HEK293T (cell line): ENCODE measurements at regions not wholly inside any gene's neighbourhood (a gene's known extent, or its start where the extent isn't known, plus 50 kb on each side); places are given as distances from the start of the nearest gene placed in this dataset.

Experiments used
- BHLHE40 ChIP-seq: fragments of 450-650 bp; IDR thresholded peaks from 2 replicates; pipeline ENCODE4 v1.6.1; 2016; ENCODE audit warnings: mild to moderate bottlenecking, moderate library complexity, borderline replicate concordance
- ELF4 ChIP-seq: fragments of 450-650 bp; IDR thresholded peaks from 2 replicates; pipeline ENCODE4 v1.6.1; 2017; ENCODE audit warnings: antibody characterized with exemption
- FOXM1 ChIP-seq: fragments of 450-650 bp; IDR thresholded peaks from 2 replicates; pipeline ENCODE4 v1.6.1; 2017; ENCODE audit warnings: mild to moderate bottlenecking, borderline replicate concordance
- HDGF ChIP-seq: fragments of 450-650 bp; IDR thresholded peaks from 2 replicates; pipeline ENCODE4 v1.6.1; 2017; ENCODE audit warnings: antibody characterized with exemption, borderline replicate concordance
- L3MBTL2 ChIP-seq: fragments of 450-650 bp; conservative IDR thresholded peaks from 2 replicates; pipeline ENCODE4 v1.6.1; 2016; ENCODE audit warnings: mild to moderate bottlenecking
- LEF1 ChIP-seq: fragments of 450-650 bp; IDR thresholded peaks from 2 replicates; pipeline ENCODE4 v1.6.1; 2017; ENCODE audit warnings: mild to moderate bottlenecking, borderline replicate concordance
- SP1 ChIP-seq: fragments of 450-650 bp; IDR thresholded peaks from 2 replicates; pipeline ENCODE4 v1.6.1; 2017
- SUZ12 ChIP-seq: fragments of 450-650 bp; IDR thresholded peaks from 2 replicates; pipeline ENCODE4 v1.6.1; 2016; ENCODE audit warnings: mild to moderate bottlenecking

DNA sequence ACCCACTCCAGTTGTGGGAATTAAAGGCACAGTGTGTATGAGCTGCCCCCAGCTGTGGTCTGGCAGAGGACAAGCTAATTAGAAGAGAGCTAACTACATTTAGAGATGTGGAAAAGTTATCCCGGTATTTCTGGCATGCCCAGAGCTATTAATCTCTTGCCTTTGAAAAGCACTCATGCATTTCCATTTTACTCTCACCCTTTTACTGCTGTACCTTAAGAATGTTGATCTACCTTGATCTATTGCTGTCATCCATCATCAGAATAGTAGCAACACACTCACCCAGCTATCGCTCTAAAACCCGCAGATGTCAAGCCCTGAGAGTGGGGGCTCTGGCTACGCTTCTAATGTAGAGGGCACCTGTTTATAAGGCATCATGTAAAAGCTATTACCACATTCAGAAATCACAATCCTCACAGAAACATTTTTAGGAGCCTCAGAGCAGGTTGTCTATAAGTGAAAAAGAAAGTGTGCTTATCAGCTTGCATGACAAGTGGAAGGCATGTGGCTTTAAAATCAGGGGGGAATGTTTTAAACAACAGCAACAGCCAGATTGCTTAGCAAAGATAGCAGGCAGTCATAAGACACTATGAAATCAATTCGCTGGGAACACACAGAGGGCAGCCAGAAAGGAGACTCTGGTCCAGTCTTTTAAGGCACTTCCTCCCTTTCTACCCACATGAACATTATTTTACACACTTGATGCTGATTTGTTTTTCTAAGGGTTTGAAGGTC, 224.2 kb upstream of the IRS2 start:
- TF ChIP-seq SP1 (no peak), ELF4 (no peak), LEF1 (no peak), SUZ12 (no peak), BHLHE40 (no peak), HDGF (no peak), FOXM1 (no peak), L3MBTL2 (no peak)
